Heart right ventricle (tissue), 16 donors: ENCODE measurements at regions not wholly inside any gene's neighbourhood (a gene's known extent, or its start where the extent isn't known, plus 50 kb on each side); places are given as distances from the start of the nearest gene placed in this dataset.

ENCODE experiments used
- ATAC-seq, 8 donors: fragments of 200-7000 bp; cut with Tn5 transposase; one replicate each; pipeline ENCODE4 v1.9.1; 2020; ENCODE audit warnings: mild to moderate bottlenecking in 8 of 8, moderate library complexity in 8 of 8, moderate number of reproducible peaks in 1 of 8
- DNase-seq, 2 donors: peaks; one replicate each; pipeline ENCODE4 v3.0.0-alpha.2; 2020
- H3K27ac ChIP-seq, 10 donors: fragments of 200-600 bp; sonication (generic) in 2 of 10; one replicate each; pipeline versions ENCODE4 v1.5.0 to v1.8.0; 2020 to 2022; ENCODE audit warnings: mild to moderate bottlenecking in 3 of 10
- H3K27me3 ChIP-seq, 7 donors: fragments of 200-600 bp; one replicate each; pipeline ENCODE4 v1.8.0; 2021 to 2022; ENCODE audit warnings: mild to moderate bottlenecking in 2 of 7
- H3K36me3 ChIP-seq, 9 donors: fragments of 200-600 bp; sonication (generic) in 1 of 9; one replicate each; pipeline versions ENCODE4 v1.5.0 to v1.8.0; 2020 to 2022; ENCODE audit warnings: mild to moderate bottlenecking in 2 of 9
- H3K4me1 ChIP-seq, 9 donors: fragments of 200-600 bp; sonication (generic) in 1 of 9; one replicate each; pipeline versions ENCODE4 v1.5.0 to v1.8.0; 2020 to 2022; ENCODE audit warnings: mild to moderate bottlenecking in 4 of 9
- H3K4me3 ChIP-seq, 10 donors: fragments of 200-600 bp; sonication (generic) in 2 of 10; one replicate each; pipeline versions ENCODE4 v1.5.0 to v1.8.0; 2020 to 2022; ENCODE audit warnings: mild to moderate bottlenecking in 7 of 10, moderate library complexity in 2 of 10
- H3K9me3 ChIP-seq, 11 donors: fragments of 200-600 bp in 10 of 11; sonication (generic) in 2 of 11; one replicate each; pipeline versions ENCODE4 v1.5.0 to v1.8.0; 2013 to 2022; ENCODE audit warnings: mild to moderate bottlenecking in 2 of 11, control low read depth in 1 of 11, moderate library complexity in 1 of 11
- CTCF ChIP-seq, 9 donors: fragments of 200-600 bp; sonication (generic) in 2 of 9; IDR thresholded peaks; one replicate each; pipeline versions ENCODE4 v1.5.0 to v1.8.0; 2021 to 2022; ENCODE audit warnings: antibody characterized with exemption in 9 of 9, mild to moderate bottlenecking in 5 of 9, moderate library complexity in 1 of 9
- WGBS, 2 donors: extraction: QIAGEN DNeasy Blood & Tissue Kit; methylation state at CpG; one replicate each; pipeline ENCODE4 v1.1.7; 2013; ENCODE audit warnings: inconsistent platforms in 1 of 2; 5-methylcytosine and 5-hydroxymethylcytosine counted together
- intact Hi-C, 10 donors: fragments of 100-400 bp; cut with DNase I; formaldehyde crosslinking; loops; one replicate each; pipeline versions ENCODE4 v1.11.1 to v1.14.2; 2022
- donor health status: Arrhythmogenic right ventricular cardiomyopathy.
- donor health status: ischemic (EF 13 %, LVEDD 7.1; RV severe dilation, severe dysfunction).
- donor health status: healthy with polysubstance abuse.
- donor health status: DM: no; HTN: yes; CAD: no.
- donor health status: DM: no; HTN: no; CAD: no.
- donor health status: ischemic (EF 25% LVEDD 6.9; RV normal size, moderate dysfunction).
- donor health status: ischemic (EF 25% LVEDD 5.7; RV mildly dilated, moderate dysfunction).
- donor health status: healthy.
- donor health status: DM: yes; HTN: yes; CAD: no.
- donor health status: Ischemic cardiomyopathy.
- donor health status: ischemic (EF 35%, LVEDD 5.7; RV mildly dilated, moderate dysfunction).
- donor health status: nonischemic (EF 11% LVEDD 7.7; RV severe dilation, severe dysfunction).
- donor health status: DM: yes; HTN: yes; CAD: no.
- donor health status: PGD.
- donor health status: ischemic (EF 29% LVEDD 5.4; RV normal size, mild dysfunction).
- donor health status: nonischemic (EF 23%, LVEDD 6.1; RV moderate dilation, normal function).

GRCh38 chr2:21289551-21289950 lies 165.8 kb downstream of the TDRD15 start:
- WGBS, 2 donors, result 56 to 60% methylated on average over 3 of the region's 3 CpGs
- Histone ChIP-seq H3K27me3 (no peaks in the 10 kb centered on the region), H3K36me3 (no peaks in the 10 kb centered on the region), H3K9me3 (no peaks in the 10 kb centered on the region), H3K4me3 (no peak overlapping the region), H3K4me1 (peaks cover 0 to 27% (median 9%) of the 10 kb centered on the region in 9 donors), H3K27ac (peak overlapping the region in 6 of 10 donors; percentile 45 to 75 (median 52))
- intact Hi-C loops, result no loop called here
- DNase-seq (no peak), ATAC-seq (peak in 2 of 8 donors; percentile 5 to 20)
- TF ChIP-seq CTCF (IDR thresholded peaks at IDR 0.05), result no peak

DNA sequence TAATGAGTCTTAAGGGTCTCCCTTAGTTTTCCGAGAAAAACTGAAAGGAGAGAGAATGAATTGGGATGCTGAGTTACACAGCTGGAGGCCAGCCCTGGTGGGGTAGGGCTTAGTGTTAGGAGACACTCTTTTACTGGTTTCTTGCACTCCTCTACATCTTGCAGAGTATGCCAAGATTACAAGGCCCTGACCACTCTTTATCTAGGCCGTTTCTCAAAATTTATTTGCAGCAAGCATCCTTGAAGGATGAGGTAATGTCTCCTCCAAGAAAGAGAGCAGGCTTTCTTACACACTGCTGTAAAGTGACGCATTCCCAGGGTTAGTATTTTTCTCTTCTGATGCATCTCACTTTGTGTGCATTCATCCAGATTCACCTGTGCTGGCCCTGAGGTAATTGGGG lies 166.2 kb downstream of the TDRD15 start:
- intact Hi-C loops, result no loop called here
- H3K4me1 ChIP-seq, result peaks cover 0 to 27% (median 9%) of the 10 kb centered on the region in 9 donors
- TF ChIP-seq CTCF (IDR thresholded peaks at IDR 0.05), result no peak
- no peak overlapping the region for H3K4me3 ChIP-seq
- peak overlapping the region in 7 of 10 donors; percentile 41 to 75 (median 53) for H3K27ac ChIP-seq
- no peaks in the 10 kb centered on the region for H3K36me3 ChIP-seq
- no peaks in the 10 kb centered on the region for H3K9me3 ChIP-seq
- WGBS, 2 donors, result 54 to 69% methylated on average over 3 of the region's 3 CpGs
- no peaks in the 10 kb centered on the region for H3K27me3 ChIP-seq
- peak; percentile 52 to 86 (median 71) for ATAC-seq
- no peak for DNase-seq

DNA sequence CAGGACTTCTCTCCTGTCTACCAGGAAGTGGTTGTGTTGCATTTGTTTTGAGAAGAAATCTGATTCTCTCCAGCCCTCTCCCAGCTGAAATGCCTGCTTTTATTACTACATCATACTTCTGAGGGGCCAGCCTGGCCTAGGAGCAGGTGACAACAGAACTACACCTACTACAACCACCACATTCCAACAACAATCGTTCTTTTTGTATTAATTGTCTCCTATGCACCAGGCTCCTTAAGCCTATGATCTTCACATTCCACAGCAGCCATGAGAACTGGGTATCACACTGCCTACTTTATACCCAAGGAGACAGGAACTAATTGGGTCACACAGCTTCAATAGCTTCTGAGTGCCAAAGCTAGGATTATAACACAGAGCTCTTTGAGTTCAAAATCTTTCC lies 167.7 kb downstream of the TDRD15 start:
- no peak overlapping the region for H3K4me3 ChIP-seq
- no peaks in the 10 kb centered on the region for H3K27me3 ChIP-seq
- intact Hi-C loops, result no loop called here
- no peaks in the 10 kb centered on the region for H3K9me3 ChIP-seq
- peaks cover 0 to 27% (median 9%) of the 10 kb centered on the region in 9 donors for H3K4me1 ChIP-seq
- DNase-seq (no peak), ATAC-seq (no peak)
- peak overlapping the region in 2 of 10 donors; percentile 53 to 75 for H3K27ac ChIP-seq
- H3K36me3 ChIP-seq, result no peaks in the 10 kb centered on the region
- WGBS, 2 donors, result 78 to 85% methylated on average over 1 of the region's 1 CpG
- TF ChIP-seq CTCF (IDR thresholded peaks at IDR 0.05), result no peak

- Histone ChIP-seq H3K27ac (no peak overlapping the region), H3K4me3 (no peak overlapping the region), H3K4me1 (peaks cover 0 to 12% (median under 1%) of the 10 kb centered on the region in 9 donors), H3K36me3 (no peaks in the 10 kb centered on the region), H3K27me3 (no peaks in the 10 kb centered on the region), H3K9me3 (no peaks in the 10 kb centered on the region)
- WGBS, 2 donors, result 79 to 87% methylated on average over 2 of the region's 2 CpGs
- peak in 3 of 8 donors; percentile 41 to 55 (median 50) for ATAC-seq
- no peak for DNase-seq
- TF ChIP-seq CTCF (IDR thresholded peaks at IDR 0.05), result no peak
- intact Hi-C loops, result no loop called here
Measured at GRCh38 chr2:21294446-21294845, 170.7 kb downstream of the TDRD15 start.
